Thyroid gland (tissue), 4 donors: ENCODE measurements at regions not wholly inside any gene's neighbourhood (a gene's known extent, or its start where the extent isn't known, plus 50 kb on each side); places are given as distances from the start of the nearest gene placed in this dataset.

ENCODE experiments used
- CTCF ChIP-seq, 6 experiments: fragments of 200-600 bp in 3 of 6; fragments of 450-650 bp in 3 of 6; sonication (generic) in 3 of 6; IDR thresholded peaks; one replicate each; pipeline ENCODE4 v1.5.1; 2016 to 2019; ENCODE audit warnings: antibody characterized with exemption in 6 of 6, mild to moderate bottlenecking in 2 of 6, inconsistent platforms in 1 of 6, moderate library complexity in 1 of 6
- POLR2A ChIP-seq, 2 donors: fragments of 450-650 bp; IDR thresholded peaks; one replicate each; pipeline ENCODE4 v1.6.1; 2017; ENCODE audit warnings: antibody characterized with exemption in 2 of 2, mild to moderate bottlenecking in 2 of 2, moderate library complexity in 1 of 2

GRCh38 chr10:62582101-62582705 is 208.0 kb downstream of the ZNF365 start:
- TF ChIP-seq CTCF (IDR thresholded peaks at IDR 0.05) (no peak), POLR2A (IDR thresholded peaks at IDR 0.05) (no peak)
